Tibial nerve (tissue), 3 donors: ENCODE measurements at regions not wholly inside any gene's neighbourhood (a gene's known extent, or its start where the extent isn't known, plus 50 kb on each side); places are given as distances from the start of the nearest gene placed in this dataset.

Source experiments
- POLR2A ChIP-seq, 2 donors: fragments of 450-650 bp; IDR thresholded peaks; one replicate each; pipeline ENCODE4 v1.6.1; 2017; ENCODE audit warnings: antibody characterized with exemption in 2 of 2, mild to moderate bottlenecking in 2 of 2, moderate library complexity in 2 of 2
- TF ChIP-seq, protein P1 (sequence below), 5 experiments: fragments of 200-600 bp in 3 of 5; fragments of 450-650 bp in 2 of 5; sonication (generic) in 3 of 5; IDR thresholded peaks; one replicate each; pipeline ENCODE4 v1.5.1; 2016 to 2019; ENCODE audit warnings: antibody characterized with exemption in 5 of 5, mild to moderate bottlenecking in 3 of 5, moderate library complexity in 2 of 5

- TF ChIP-seq POLR2A (IDR thresholded peaks at IDR 0.05) = no peak
- TF ChIP-seq, protein P1, sequence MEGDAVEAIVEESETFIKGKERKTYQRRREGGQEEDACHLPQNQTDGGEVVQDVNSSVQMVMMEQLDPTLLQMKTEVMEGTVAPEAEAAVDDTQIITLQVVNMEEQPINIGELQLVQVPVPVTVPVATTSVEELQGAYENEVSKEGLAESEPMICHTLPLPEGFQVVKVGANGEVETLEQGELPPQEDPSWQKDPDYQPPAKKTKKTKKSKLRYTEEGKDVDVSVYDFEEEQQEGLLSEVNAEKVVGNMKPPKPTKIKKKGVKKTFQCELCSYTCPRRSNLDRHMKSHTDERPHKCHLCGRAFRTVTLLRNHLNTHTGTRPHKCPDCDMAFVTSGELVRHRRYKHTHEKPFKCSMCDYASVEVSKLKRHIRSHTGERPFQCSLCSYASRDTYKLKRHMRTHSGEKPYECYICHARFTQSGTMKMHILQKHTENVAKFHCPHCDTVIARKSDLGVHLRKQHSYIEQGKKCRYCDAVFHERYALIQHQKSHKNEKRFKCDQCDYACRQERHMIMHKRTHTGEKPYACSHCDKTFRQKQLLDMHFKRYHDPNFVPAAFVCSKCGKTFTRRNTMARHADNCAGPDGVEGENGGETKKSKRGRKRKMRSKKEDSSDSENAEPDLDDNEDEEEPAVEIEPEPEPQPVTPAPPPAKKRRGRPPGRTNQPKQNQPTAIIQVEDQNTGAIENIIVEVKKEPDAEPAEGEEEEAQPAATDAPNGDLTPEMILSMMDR (IDR thresholded peaks at IDR 0.05) = no peak
Measured at GRCh38 chr1:209356976-209357377, 226.5 kb upstream of the CAMK1G start.
